Fibroblast of lung (primary cell): ENCODE measurements at regions not wholly inside any gene's neighbourhood (a gene's known extent, or its start where the extent isn't known, plus 50 kb on each side); places are given as distances from the start of the nearest gene placed in this dataset.

Experiments used
- EZH2 ChIP-seq: IDR thresholded peaks from 2 replicates; pipeline ENCODE4 v1.5.1; 2012; ENCODE audit warnings: low read length, control low read depth, mild to moderate bottlenecking; ENCODE audit errors: missing control alignments
- TF ChIP-seq, protein P1 (sequence below), 2 donors: IDR thresholded peaks in 1 of 2; conservative IDR thresholded peaks in 1 of 2; 1 replicate in 1 of 2; 2 replicates in 1 of 2; pipeline ENCODE4 v1.5.1; 2011 to 2012; ENCODE audit warnings: low read length in 2 of 2, control low read depth in 1 of 2, inconsistent platforms in 1 of 2, low read depth in 1 of 2, mild to moderate bottlenecking in 1 of 2

DNA sequence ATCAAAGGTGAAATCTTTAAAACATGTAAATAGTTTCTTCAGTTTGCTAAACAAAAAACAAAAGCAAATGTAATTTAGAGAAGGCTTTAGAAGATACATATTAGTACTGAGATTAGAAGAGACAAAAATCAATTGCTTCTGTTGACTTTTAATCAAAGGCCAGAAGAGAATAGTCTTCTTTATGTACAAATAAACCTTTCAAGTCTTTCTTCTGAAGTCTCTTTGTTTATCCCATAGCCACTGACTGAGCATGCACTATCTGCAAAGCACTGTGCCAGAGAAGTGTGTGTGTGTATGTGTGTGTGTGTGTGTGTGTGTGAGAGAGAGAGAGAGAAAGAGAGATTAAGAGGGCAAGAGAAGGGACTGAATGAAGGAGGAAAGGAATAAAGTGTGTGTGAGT lies 198.4 kb downstream of the GLUD2 start:
- no peak for TF ChIP-seq EZH2
- TF ChIP-seq, protein P1, sequence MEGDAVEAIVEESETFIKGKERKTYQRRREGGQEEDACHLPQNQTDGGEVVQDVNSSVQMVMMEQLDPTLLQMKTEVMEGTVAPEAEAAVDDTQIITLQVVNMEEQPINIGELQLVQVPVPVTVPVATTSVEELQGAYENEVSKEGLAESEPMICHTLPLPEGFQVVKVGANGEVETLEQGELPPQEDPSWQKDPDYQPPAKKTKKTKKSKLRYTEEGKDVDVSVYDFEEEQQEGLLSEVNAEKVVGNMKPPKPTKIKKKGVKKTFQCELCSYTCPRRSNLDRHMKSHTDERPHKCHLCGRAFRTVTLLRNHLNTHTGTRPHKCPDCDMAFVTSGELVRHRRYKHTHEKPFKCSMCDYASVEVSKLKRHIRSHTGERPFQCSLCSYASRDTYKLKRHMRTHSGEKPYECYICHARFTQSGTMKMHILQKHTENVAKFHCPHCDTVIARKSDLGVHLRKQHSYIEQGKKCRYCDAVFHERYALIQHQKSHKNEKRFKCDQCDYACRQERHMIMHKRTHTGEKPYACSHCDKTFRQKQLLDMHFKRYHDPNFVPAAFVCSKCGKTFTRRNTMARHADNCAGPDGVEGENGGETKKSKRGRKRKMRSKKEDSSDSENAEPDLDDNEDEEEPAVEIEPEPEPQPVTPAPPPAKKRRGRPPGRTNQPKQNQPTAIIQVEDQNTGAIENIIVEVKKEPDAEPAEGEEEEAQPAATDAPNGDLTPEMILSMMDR (conservative IDR thresholded peaks at IDR 0.05 in 1 of 2, IDR thresholded peaks at IDR 0.05 in 1 of 2; ENCODE audit: low read depth in 1 of 2, low read length in 2 of 2): no peak
